Muscle of leg (tissue), 3 donors: ENCODE measurements at regions not wholly inside any gene's neighbourhood (a gene's known extent, or its start where the extent isn't known, plus 50 kb on each side); places are given as distances from the start of the nearest gene placed in this dataset.

Experiments used
- DNase-seq: peaks from one replicate; pipeline ENCODE4 v3.0.0; 2013
- H3K27ac ChIP-seq: one replicate; pipeline ENCODE4 v1.5.1; 2013; ENCODE audit warnings: mild to moderate bottlenecking, low read length, control low read depth
- H3K27me3 ChIP-seq: one replicate; pipeline ENCODE4 v1.6.1; 2013; ENCODE audit warnings: low read length; ENCODE audit not compliant: control insufficient read depth, insufficient read depth
- H3K36me3 ChIP-seq: one replicate; pipeline ENCODE4 v1.6.1; 2013; ENCODE audit warnings: low read length; ENCODE audit not compliant: control insufficient read depth, insufficient read depth
- H3K4me1 ChIP-seq: one replicate; pipeline ENCODE4 v1.6.1; 2013; ENCODE audit warnings: low read length; ENCODE audit not compliant: control insufficient read depth, insufficient read depth
- H3K4me3 ChIP-seq: one replicate; pipeline ENCODE4 v1.5.1; 2013; ENCODE audit warnings: low read length, control low read depth
- H3K9me3 ChIP-seq: replicated peaks from 2 replicates; pipeline ENCODE4 v1.6.1; 2013; ENCODE audit warnings: low read depth, low read length; ENCODE audit not compliant: control insufficient read depth
- WGBS: methylation state at CpG from one replicate; pipeline ENCODE4 v1.1.5; 2013; ENCODE audit warnings: missing lambda C conversion rate; ENCODE audit not compliant: insufficient coverage; 5-methylcytosine and 5-hydroxymethylcytosine counted together

DNA sequence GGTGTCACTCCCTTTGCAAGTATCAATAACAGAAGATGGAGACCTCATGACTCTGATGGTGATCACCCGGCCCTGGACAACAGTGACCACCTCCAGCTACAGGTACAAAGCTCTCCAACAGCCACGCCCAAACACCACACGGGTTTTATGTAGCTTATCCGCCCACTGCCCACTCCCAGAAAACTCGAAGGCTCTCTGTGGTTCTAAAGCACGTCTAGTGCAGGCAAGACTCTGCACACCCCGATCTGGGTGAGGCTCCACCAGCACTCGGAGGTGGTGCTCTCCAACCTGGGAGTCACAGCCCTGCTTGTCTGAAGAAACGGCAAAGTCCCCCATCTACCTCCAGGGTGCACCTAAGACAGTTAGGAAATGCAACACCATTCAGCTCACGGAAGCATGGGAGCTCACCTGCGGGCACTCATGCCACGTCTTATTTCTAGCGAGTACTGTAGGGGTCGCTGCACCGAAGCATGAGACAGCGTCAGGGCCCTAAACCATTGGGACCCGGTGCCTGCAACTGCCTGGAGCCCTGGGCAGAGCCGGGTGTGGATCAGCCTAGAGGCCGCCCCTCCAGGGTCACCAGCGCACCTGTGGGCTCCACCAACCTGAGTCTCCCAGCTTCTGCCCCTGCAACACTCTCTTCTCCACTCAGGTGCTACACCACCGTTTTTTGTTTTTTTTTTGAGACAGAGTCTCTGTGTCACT is 58.1 kb upstream of the ZNF354A start:
- H3K27me3 ChIP-seq = no peaks in the 10 kb centered on the region
- no peaks in the 10 kb centered on the region for H3K9me3 ChIP-seq
- no peak overlapping the region for H3K4me3 ChIP-seq
- H3K27ac ChIP-seq = no peak overlapping the region
- DNase-seq = no peak
- H3K36me3 ChIP-seq = no peaks in the 10 kb centered on the region
- H3K4me1 ChIP-seq = no peaks in the 10 kb centered on the region
- 82% methylated on average over 21 of the region's 21 CpGs for WGBS

GRCh38 chr5:178787889-178788288 is 57.4 kb upstream of the ZNF354A start:
- WGBS = 78% methylated on average over 8 of the region's 9 CpGs
- Histone ChIP-seq H3K4me1 (no peaks in the 10 kb centered on the region), H3K36me3 (no peaks in the 10 kb centered on the region), H3K27me3 (no peaks in the 10 kb centered on the region), H3K4me3 (no peak overlapping the region), H3K27ac (no peak overlapping the region), H3K9me3 (no peaks in the 10 kb centered on the region)
- no peak for DNase-seq

DNA sequence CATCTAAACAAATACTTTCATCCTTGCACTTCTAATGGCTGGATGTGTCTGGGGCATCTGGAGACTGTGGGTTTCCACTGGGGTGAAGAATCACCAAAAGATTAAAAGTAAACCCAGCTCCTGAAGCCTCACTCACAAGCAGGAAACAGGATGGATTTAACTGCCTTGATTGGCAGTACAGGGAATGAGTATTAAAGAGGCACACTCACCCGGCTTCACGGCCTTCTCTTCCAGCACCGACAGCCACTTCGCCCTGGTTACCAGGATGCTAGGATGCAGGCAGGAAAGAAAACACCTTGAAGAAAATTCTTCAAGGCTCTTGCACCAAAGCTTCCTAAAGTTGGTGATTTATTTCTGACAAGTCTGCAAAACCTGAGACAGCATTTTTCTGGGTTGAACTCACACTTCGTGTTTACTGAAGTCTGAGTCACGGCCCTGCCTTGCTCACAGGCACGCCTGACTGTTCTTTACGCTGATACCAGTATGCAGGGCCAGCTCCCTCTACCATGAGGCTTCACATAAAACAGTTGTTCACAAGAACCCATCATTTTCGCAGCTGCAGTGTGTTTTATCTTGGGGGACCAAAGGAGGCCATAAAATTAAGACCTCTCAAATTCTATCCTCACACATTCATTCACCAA is 56.5 kb upstream of the ZNF354A start:
- WGBS = 52% methylated on average over 7 of the region's 9 CpGs
- Histone ChIP-seq H3K36me3 (no peaks in the 10 kb centered on the region), H3K9me3 (no peaks in the 10 kb centered on the region), H3K4me3 (no peak overlapping the region), H3K27me3 (peaks cover 3% of the 10 kb centered on the region), H3K27ac (no peak overlapping the region), H3K4me1 (no peaks in the 10 kb centered on the region)
- DNase-seq = no peak

- DNase-seq = no peak
- Histone ChIP-seq H3K27ac (no peak overlapping the region), H3K4me1 (no peaks in the 10 kb centered on the region), H3K4me3 (no peak overlapping the region), H3K27me3 (peaks cover 3% of the 10 kb centered on the region), H3K9me3 (no peaks in the 10 kb centered on the region), H3K36me3 (no peaks in the 10 kb centered on the region)
- WGBS = 80% methylated on average over 11 of the region's 13 CpGs
These were observed 56.0 kb upstream of the ZNF354A start for GRCh38 chr5:178786417-178786816.

DNA sequence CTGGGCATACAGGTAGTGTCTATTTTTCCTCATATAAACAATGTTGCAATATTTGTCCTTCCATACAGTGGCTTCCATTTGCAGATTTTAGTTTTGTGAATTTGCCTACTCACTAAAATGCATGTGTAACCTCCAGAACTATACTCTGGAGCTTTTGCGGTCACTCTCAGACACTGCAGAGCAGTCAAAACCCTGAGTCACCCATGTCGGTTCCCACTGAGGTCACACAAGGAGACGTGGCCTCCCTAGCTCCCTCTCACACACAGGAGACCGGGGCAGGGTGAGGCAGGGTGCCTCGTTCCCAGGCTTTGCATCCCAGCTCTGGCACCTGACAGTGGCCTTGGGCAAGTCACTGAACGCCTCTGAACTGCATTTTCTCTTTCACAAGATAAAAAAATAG is 55.5 kb upstream of the ZNF354A start:
- no peak for DNase-seq
- 96% methylated on average over 3 of the region's 6 CpGs for WGBS
- no peaks in the 10 kb centered on the region for H3K36me3 ChIP-seq
- H3K4me3 ChIP-seq = no peak overlapping the region
- no peaks in the 10 kb centered on the region for H3K4me1 ChIP-seq
- no peaks in the 10 kb centered on the region for H3K9me3 ChIP-seq
- no peak overlapping the region for H3K27ac ChIP-seq
- peaks cover 3% of the 10 kb centered on the region for H3K27me3 ChIP-seq

GRCh38 chr5:178784391-178784790 is 53.9 kb upstream of the ZNF354A start:
- DNase-seq = no peak
- peaks cover 3% of the 10 kb centered on the region for H3K27me3 ChIP-seq
- WGBS = 100% methylated on average over 1 of the region's 2 CpGs
- H3K4me1 ChIP-seq = no peaks in the 10 kb centered on the region
- no peaks in the 10 kb centered on the region for H3K9me3 ChIP-seq
- H3K36me3 ChIP-seq = no peaks in the 10 kb centered on the region
- H3K4me3 ChIP-seq = no peak overlapping the region
- no peak overlapping the region for H3K27ac ChIP-seq

- H3K9me3 ChIP-seq = no peaks in the 10 kb centered on the region
- H3K36me3 ChIP-seq = no peaks in the 10 kb centered on the region
- no peak for DNase-seq
- H3K4me3 ChIP-seq = no peak overlapping the region
- H3K27me3 ChIP-seq = peaks cover 3% of the 10 kb centered on the region
- H3K4me1 ChIP-seq = no peaks in the 10 kb centered on the region
- WGBS = 72% methylated on average over 10 of the region's 14 CpGs
- no peak overlapping the region for H3K27ac ChIP-seq
These were observed 51.5 kb upstream of the ZNF354A start for GRCh38 chr5:178781936-178782335.

DNA sequence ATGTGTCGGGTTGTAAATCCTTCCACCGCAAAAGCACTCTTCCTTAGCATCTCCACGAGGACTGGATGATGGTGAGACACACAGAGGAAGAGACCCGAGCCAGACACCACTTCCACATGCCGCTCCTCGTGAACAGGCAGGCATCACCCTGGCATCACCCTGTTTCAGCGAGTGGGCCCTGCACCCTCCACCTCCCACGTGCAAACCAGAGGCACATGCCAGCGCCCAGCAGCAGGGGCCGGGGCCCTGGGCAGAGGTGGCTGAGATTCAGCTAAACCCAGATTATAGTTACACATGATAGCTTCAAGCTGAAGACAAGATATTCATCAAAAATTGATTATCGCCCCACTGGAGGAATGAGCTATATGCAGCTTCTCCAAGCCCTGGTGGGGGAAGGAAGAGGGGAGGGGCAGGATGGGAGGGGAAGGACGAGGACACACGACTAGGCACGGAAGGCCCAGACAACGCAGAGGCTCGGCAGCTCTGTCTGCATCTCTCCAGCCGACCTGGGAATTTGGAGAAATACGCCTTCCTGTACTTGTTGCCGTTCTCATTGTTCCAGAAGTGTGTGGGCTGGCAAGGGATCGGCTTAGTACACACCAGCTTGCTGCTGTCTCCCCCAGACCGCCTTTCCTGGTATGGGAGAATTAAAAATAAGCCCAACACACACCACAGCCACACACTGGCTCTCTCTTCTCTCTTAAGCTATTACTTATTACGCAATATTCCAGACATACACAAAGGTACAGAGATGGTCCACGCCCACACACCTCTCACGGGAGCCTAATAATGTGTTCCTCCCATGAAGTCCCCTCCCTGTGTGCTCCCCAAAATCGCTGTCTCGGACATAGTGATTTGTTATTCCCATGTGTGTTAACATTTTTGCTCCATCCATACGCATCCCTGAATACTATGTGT is 50.4 kb upstream of the ZNF354A start:
- WGBS = 76% methylated on average over 13 of the region's 27 CpGs
- Histone ChIP-seq H3K27ac (no peak overlapping the region), H3K36me3 (no peaks in the 10 kb centered on the region), H3K27me3 (peaks cover 3% of the 10 kb centered on the region), H3K4me3 (no peak overlapping the region), H3K9me3 (no peaks in the 10 kb centered on the region), H3K4me1 (no peaks in the 10 kb centered on the region)
- no peak for DNase-seq
